Activated naive CD4-positive, alpha-beta T cell treated with anti-CD3 and anti-CD28 coated beads, Interleukin-2, amount 10 ng/mL, durations not matched to agents 7 days and 5 days (primary cell): ENCODE measurements at regions not wholly inside any gene's neighbourhood (a gene's known extent, or its start where the extent isn't known, plus 50 kb on each side); places are given as distances from the start of the nearest gene placed in this dataset.
"Not testable (repeated sequence)": the region's sequence is repeated elsewhere in the genome, so short reads cannot be mapped to it uniquely, and the experiment has no call there.

Experiments used
- CTCF ChIA-PET: fragments of 350-600 bp; sonication (Branson Sonifier 250); formaldehyde crosslinking; loops from one replicate; lab custom pipeline; 2021; ENCODE audit warnings: antibody characterized with exemption; lab: Charles Lee
- DNase-seq: peaks from one replicate; pipeline ENCODE4 v3.0.0-alpha.2; 2020
- H3K27ac Mint-ChIP-seq: one replicate; pipeline ENCODE4 v1.8.0; 2021; ENCODE audit warnings: mild to moderate bottlenecking, moderate library complexity, mixed read lengths
- H3K27me3 Mint-ChIP-seq: one replicate; pipeline ENCODE4 v1.8.0; 2021; ENCODE audit warnings: mild to moderate bottlenecking, mixed read lengths
- H3K36me3 Mint-ChIP-seq: one replicate; pipeline ENCODE4 v1.8.0; 2021; ENCODE audit warnings: mixed read lengths
- H3K4me1 Mint-ChIP-seq: one replicate; pipeline ENCODE4 v1.8.0; 2021; ENCODE audit warnings: mixed read lengths
- H3K4me3 Mint-ChIP-seq: one replicate; pipeline ENCODE4 v1.8.0; 2021; ENCODE audit warnings: mild to moderate bottlenecking, moderate library complexity, mixed read lengths
- H3K9me3 Mint-ChIP-seq: one replicate; pipeline ENCODE4 v1.8.0; 2021; ENCODE audit warnings: mixed read lengths

DNA sequence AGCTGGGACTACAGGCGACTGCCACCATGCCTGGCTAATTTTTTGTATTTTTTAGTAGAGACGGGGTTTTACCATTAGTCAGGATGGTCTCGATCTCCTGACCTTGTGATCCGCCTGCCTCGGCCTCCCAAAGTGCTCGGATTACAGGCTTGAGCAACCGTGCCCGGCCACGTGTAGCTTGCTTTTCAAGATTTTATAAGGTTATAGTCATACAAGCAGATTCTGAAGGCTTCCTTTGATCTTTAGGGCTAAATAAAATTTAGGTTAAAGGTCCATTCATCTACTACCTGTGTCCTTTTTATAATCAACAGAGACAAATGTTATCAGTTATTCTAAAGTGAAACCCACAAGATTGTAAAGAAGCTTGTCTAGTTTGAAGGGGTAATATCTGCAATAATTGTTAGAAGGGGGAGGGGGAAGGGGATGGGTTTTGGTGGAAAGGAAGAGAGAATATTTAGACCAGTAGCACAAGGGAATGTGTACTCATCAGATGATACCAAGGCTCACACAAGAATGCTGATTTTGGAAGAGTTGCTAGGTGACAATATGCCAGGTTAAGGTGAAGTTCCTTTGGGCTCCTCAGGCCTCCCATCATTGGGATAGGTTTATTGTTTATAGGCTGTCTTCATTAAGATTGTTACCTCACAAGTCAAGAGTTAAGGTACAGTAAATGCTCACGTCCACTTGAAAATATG, 284.7 kb downstream of the ALDH8A1 start:
- H3K9me3 Mint-ChIP-seq: no peaks in the 10 kb centered on the region

DNA sequence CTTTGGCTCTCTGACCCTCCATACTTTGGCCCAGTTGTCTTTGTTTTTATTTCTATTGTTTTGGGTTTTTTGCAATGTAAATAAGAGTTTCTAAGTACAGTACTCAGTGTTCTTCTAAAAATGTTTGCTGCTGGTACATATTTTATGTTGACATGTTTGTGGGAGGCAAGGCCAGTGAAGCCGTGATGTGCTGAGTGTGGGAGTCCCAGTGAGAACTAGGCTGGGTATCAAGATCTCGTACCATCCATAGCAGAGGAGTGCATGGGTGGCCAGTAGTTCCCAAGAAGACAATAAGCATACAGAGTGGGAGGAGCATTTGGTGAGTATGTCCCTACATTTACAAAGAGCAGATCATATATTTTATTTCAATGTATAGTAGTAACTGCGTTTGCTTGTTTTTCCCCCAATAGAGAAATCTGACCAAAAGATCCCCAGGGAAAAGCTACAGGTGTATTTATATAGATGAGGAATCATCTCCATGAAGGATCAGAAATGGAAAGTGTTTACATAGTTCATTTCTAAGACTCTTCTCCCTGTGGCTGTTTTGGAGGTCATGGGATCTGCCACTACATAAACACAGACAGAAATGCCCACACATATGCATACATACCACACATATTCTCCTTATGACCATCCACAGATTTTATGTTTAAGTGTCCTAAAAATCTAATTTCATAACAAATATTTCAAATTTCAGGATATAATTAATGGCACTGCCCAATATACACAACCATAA, 285.9 kb downstream of the ALDH8A1 start:
- no peaks in the 10 kb centered on the region for H3K36me3 Mint-ChIP-seq
- H3K27me3 Mint-ChIP-seq: no peaks in the 10 kb centered on the region
- no peaks in the 10 kb centered on the region for H3K4me1 Mint-ChIP-seq
- no peak overlapping the region for H3K27ac Mint-ChIP-seq
- H3K4me3 Mint-ChIP-seq: no peak overlapping the region
- CTCF ChIA-PET: no interaction called here
- H3K9me3 Mint-ChIP-seq: no peaks in the 10 kb centered on the region
- DNase-seq: no peak

More for the DNA sequence above, 284.7 kb downstream of the ALDH8A1 start:
- no peak overlapping the region for H3K4me3 Mint-ChIP-seq
- DNase-seq: no peak
- no peaks in the 10 kb centered on the region for H3K27me3 Mint-ChIP-seq
- CTCF ChIA-PET: no interaction called here
- H3K4me1 Mint-ChIP-seq: no peaks in the 10 kb centered on the region
- H3K27ac Mint-ChIP-seq: no peak overlapping the region
- no peaks in the 10 kb centered on the region for H3K36me3 Mint-ChIP-seq

- no peak overlapping the region for H3K27ac Mint-ChIP-seq
- H3K9me3 Mint-ChIP-seq: no peaks in the 10 kb centered on the region
- CTCF ChIA-PET: no interaction called here
- DNase-seq: no peak
- H3K4me3 Mint-ChIP-seq: no peak overlapping the region
- H3K27me3 Mint-ChIP-seq: no peaks in the 10 kb centered on the region
- no peaks in the 10 kb centered on the region for H3K36me3 Mint-ChIP-seq
- H3K4me1 Mint-ChIP-seq: no peaks in the 10 kb centered on the region
Measured at GRCh38 chr6:134663356-134663755, 286.5 kb downstream of the ALDH8A1 start.

DNA sequence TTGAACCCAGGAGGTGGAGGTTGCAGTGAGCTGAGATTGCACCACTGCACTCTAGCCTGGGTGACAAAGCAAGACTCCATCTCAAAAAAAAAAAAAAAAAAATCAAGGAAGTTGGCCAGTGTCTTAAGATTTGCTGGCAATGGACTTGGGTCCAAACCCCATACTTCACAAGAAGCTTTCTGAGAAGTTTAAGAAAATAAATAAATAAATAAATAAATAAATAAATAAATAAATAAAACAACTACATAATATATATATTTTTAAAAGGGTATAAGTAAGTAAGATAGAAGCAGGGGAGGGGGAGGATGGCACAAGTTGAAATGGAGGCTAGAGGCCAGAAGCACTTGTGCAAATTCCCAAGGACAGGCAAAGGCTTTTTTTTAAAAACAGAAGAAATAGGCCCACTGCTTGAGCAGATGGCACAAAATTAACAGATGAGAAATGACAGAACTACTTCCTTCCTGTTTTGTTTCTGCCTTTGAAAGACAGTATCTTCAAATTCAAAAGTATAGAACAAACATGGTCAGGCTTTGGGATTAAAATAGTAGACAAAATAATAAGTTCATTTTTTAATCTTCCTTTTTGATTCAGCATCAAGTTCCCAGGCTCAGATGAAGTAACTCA, 287.7 kb downstream of the ALDH8A1 start:
- Mint-ChIP-seq H3K27ac (no peak overlapping the region), H3K4me1 (no peaks in the 10 kb centered on the region), H3K27me3 (no peaks in the 10 kb centered on the region), H3K4me3 (no peak overlapping the region), H3K36me3 (no peaks in the 10 kb centered on the region), H3K9me3 (no peaks in the 10 kb centered on the region)
- CTCF ChIA-PET: no interaction called here
- no peak for DNase-seq

GRCh38 chr6:134659885-134660284, 290.0 kb downstream of the ALDH8A1 start:
- CTCF ChIA-PET, H3K4me1 Mint-ChIP-seq, H3K27ac Mint-ChIP-seq, H3K36me3 Mint-ChIP-seq, H3K27me3 Mint-ChIP-seq, H3K4me3 Mint-ChIP-seq, DNase-seq, H3K9me3 Mint-ChIP-seq: not testable (repeated sequence)

- H3K4me1 Mint-ChIP-seq: no peaks in the 10 kb centered on the region
- H3K27ac Mint-ChIP-seq: no peak overlapping the region
- H3K27me3 Mint-ChIP-seq: peaks cover 3% of the 10 kb centered on the region
- H3K9me3 Mint-ChIP-seq: no peaks in the 10 kb centered on the region
- CTCF ChIA-PET: interaction anchor here (1.0 kb wide), 1 partner anchor 502 kb away, joined by 3 read pairs; no protein-coding TSS in a partner anchor
- H3K36me3 Mint-ChIP-seq: no peaks in the 10 kb centered on the region
- no peak overlapping the region for H3K4me3 Mint-ChIP-seq
- no peak for DNase-seq
Measured at GRCh38 chr6:134658596-134658995, 291.3 kb downstream of the ALDH8A1 start.

DNA sequence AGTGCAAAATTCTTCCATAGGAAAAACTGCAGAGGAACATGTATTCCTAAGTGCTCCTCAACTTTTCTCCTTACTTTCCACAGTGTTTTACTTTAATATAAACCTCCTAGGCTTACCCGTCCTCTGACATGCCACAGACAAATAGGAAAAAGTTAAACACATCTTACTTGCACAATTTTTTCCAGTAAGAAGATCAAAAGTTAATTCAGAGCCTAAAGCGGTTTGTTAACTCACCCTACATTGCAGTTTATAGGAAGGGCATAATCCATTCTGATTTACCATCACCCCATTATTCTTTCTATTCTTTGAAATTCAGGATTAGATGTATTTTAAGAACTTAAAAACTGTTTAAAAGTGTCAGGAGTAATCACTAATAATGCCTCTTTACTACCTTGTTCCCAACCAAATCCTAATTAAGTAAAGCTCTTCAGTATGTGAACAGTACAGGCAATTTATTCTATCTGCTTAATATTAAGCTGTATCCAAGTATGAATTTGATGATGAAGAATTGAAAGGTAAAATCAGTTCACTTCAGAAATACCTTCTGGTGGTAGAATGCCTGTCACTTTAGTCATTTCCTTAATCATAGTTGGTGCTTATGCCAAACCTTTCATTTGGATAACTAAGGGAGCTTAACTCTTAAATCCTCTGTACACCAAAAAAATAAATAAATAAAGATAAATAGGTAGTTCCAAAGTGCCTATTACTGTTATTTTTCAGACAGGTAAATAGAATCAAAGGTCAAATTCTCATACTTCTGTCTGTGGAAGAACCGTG, 292.0 kb downstream of the ALDH8A1 start:
- peaks cover 6% of the 10 kb centered on the region for H3K27me3 Mint-ChIP-seq
- CTCF ChIA-PET: interaction anchor here (1.0 kb wide), 1 partner anchor 501 kb away, joined by 3 read pairs; no protein-coding TSS in a partner anchor

DNA sequence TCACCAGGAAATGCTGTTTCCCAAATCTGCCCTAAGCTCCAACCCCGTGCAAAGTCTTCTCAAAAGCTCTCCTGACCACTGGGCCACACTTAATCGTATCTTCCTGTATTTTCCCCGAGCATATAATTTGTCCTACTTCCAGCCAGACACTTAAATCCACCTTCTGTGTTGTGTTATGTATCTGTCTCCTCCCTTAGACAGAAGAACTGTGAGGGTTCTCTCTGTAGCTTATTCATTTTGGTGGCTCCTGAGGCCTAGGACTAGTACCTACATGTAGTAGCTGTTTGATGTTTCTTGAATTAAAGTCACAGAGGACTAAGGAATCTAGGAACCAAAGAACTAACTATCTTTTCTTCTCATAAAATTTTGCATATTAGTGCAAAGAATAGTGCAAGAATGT, 292.6 kb downstream of the ALDH8A1 start:
- peaks cover 8% of the 10 kb centered on the region for H3K27me3 Mint-ChIP-seq

More for the DNA sequence above, 292.0 kb downstream of the ALDH8A1 start:
- no peak for DNase-seq
- no peak overlapping the region for H3K27ac Mint-ChIP-seq
- H3K4me1 Mint-ChIP-seq: no peaks in the 10 kb centered on the region
- no peaks in the 10 kb centered on the region for H3K36me3 Mint-ChIP-seq
- H3K9me3 Mint-ChIP-seq: no peaks in the 10 kb centered on the region
- H3K4me3 Mint-ChIP-seq: no peak overlapping the region

GRCh38 chr6:134654751-134655150, 295.1 kb downstream of the ALDH8A1 start:
- no peaks in the 10 kb centered on the region for H3K4me1 Mint-ChIP-seq
- CTCF ChIA-PET: interaction anchor here (0.6 to 1.8 kb wide), 2 partner anchors 14 to 355 kb away, joined by 3 to 4 read pairs; no protein-coding TSS in a partner anchor
- peaks cover 19% of the 10 kb centered on the region for H3K27me3 Mint-ChIP-seq
- no peak overlapping the region for H3K4me3 Mint-ChIP-seq
- H3K36me3 Mint-ChIP-seq: no peaks in the 10 kb centered on the region
- DNase-seq: no peak
- H3K9me3 Mint-ChIP-seq: no peaks in the 10 kb centered on the region
- H3K27ac Mint-ChIP-seq: no peak overlapping the region

More for the DNA sequence above, 292.6 kb downstream of the ALDH8A1 start:
- H3K36me3 Mint-ChIP-seq: no peaks in the 10 kb centered on the region
- no peak overlapping the region for H3K4me3 Mint-ChIP-seq
- H3K27ac Mint-ChIP-seq: no peak overlapping the region
- no peak for DNase-seq
- H3K9me3 Mint-ChIP-seq: no peaks in the 10 kb centered on the region
- CTCF ChIA-PET: no interaction called here
- no peaks in the 10 kb centered on the region for H3K4me1 Mint-ChIP-seq

GRCh38 chr6:134651519-134651918, 298.4 kb downstream of the ALDH8A1 start:
- CTCF ChIA-PET: no interaction called here
- Mint-ChIP-seq H3K27me3 (peaks cover 19% of the 10 kb centered on the region), H3K9me3 (no peaks in the 10 kb centered on the region), H3K27ac (no peak overlapping the region), H3K36me3 (no peaks in the 10 kb centered on the region), H3K4me3 (no peak overlapping the region), H3K4me1 (no peaks in the 10 kb centered on the region)
- DNase-seq: no peak

DNA sequence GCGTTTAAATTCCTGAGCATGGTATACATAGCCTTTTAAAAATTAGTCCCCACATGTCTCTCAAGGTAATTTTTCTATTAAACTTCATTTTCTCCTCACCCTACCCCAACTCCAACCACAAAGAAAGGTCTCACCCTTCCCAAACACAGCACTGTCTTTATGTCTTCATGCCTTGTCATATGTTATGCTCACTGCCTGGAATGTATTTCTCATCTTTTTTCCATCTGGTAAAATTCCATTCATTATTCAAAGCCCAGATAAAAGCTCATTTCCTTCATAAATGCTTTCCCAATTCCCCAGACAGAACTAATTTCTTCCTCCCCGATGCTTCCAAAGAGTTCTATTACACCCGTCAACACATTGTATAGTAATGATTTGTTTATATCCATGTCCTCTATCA, 302.0 kb downstream of the ALDH8A1 start:
- no peaks in the 10 kb centered on the region for H3K36me3 Mint-ChIP-seq
- H3K27ac Mint-ChIP-seq: no peak overlapping the region
- CTCF ChIA-PET: no interaction called here
- peaks cover 20% of the 10 kb centered on the region for H3K27me3 Mint-ChIP-seq
- no peak for DNase-seq
- H3K4me3 Mint-ChIP-seq: no peak overlapping the region
- no peaks in the 10 kb centered on the region for H3K9me3 Mint-ChIP-seq
- H3K4me1 Mint-ChIP-seq: no peaks in the 10 kb centered on the region

- no peak for DNase-seq
- no peaks in the 10 kb centered on the region for H3K9me3 Mint-ChIP-seq
- H3K27me3 Mint-ChIP-seq: peaks cover 11% of the 10 kb centered on the region
- no peak overlapping the region for H3K27ac Mint-ChIP-seq
- peaks cover 15% of the 10 kb centered on the region for H3K4me1 Mint-ChIP-seq
- H3K36me3 Mint-ChIP-seq: no peaks in the 10 kb centered on the region
- H3K4me3 Mint-ChIP-seq: no peak overlapping the region
- CTCF ChIA-PET: interaction anchor here (0.9 kb wide), 2 partner anchors 181 to 213 kb away, joined by 3 to 4 read pairs; no protein-coding TSS in a partner anchor
Measured at GRCh38 chr6:134642819-134643218, 307.1 kb downstream of the ALDH8A1 start.

DNA sequence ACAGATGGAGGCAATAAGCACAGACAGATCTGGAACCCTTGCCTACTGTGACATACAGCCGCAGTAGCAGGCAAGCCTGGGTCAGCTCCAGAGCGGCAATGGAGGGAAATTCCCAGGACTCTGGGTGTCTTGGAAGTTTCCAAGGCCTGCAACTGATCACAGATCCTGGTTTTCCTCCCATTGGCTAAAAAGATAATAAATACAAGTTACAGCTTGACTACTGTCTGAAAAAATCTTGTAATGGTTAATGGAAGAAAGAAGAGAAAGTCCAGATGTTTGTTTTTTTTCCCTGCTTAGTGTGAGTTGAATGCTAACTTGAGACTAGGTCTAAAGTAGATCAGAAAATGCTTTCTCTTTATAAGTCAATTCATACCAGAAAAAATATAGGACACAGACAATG, 307.6 kb downstream of the ALDH8A1 start:
- no peak for DNase-seq
- no peak overlapping the region for H3K27ac Mint-ChIP-seq
- CTCF ChIA-PET: interaction anchor here (0.9 to 2.5 kb wide), 9 partner anchors 9 to 471 kb away, joined by 3 to 18 read pairs (median 11); no protein-coding TSS in a partner anchor

More for the DNA sequence above, 307.6 kb downstream of the ALDH8A1 start:
- H3K4me1 Mint-ChIP-seq: peaks cover 19% of the 10 kb centered on the region
- H3K9me3 Mint-ChIP-seq: no peaks in the 10 kb centered on the region
- H3K36me3 Mint-ChIP-seq: no peaks in the 10 kb centered on the region
- no peak overlapping the region for H3K4me3 Mint-ChIP-seq
- H3K27me3 Mint-ChIP-seq: peaks cover 11% of the 10 kb centered on the region
